Stimulated activated CD4-positive, alpha-beta T cell treated with anti-CD3 and anti-CD28 coated beads, TNF-alpha, amount 100 ng/mL, for 4 hours (primary cell): ENCODE measurements at regions not wholly inside any gene's neighbourhood (a gene's known extent, or its start where the extent isn't known, plus 50 kb on each side); places are given as distances from the start of the nearest gene placed in this dataset.
"Not testable (repeated sequence)": the region's sequence is repeated elsewhere in the genome, so short reads cannot be mapped to it uniquely, and the experiment has no call there.

Source experiments
- DNase-seq, 3 experiments: peaks; one replicate each; pipeline ENCODE4 v3.0.0-alpha.2; 2020; ENCODE audit warnings: low read depth in 3 of 3

DNA sequence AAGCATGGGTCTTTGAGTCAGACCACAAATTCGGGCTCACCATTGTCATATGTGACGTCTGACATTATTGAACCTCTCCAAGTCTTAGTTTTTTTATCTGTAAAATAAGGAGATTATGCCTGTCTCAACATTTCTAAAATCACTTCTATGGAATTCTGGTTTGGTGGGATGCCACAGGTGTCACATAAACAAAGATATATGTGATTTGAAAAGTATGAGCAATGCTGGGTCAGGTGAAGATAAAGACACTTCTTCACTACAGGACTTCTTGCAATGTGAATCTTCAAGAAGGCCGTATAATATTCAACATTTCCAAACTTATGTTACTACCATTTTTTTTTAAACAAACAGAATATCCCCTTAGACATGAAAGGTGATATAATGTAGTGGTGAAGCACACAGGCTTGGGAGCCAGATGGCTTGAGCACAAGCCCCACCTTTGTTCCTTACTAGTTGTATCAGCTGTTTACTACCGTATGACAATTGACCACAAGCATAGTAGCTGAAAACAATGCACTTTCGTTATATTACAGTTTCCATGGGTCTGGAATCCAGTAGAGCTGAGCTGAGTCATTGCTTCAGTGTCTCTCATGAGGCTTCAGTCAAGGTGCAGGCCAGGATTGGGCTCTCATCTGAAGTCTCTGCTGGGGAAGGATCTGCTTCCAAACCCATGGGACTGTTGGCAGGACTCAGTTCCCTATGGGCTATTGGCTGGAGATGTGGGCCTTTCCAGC lies 87.7 kb downstream of the UTP18 start:
- DNase-seq = no peak

DNA sequence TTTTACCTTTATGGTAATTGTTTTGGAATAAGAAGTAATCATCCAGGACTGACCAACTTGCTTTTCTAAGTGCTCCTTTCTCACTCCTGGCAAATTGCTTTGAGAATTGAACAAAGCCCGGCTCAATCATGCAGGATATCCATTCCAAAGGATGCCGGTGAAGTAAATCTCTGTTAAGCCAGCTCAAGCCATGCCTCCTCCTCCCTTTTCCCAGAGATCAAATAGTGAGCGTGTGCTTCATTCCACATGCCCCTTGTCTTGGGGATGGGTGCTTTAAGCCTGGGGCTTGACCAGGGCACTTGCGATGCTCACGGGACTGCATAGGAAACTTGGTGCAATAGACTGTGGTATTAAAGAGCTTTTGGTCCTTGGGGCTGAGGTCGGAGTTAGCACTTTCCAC lies 90.7 kb downstream of the UTP18 start:
- no peak for DNase-seq

DNA sequence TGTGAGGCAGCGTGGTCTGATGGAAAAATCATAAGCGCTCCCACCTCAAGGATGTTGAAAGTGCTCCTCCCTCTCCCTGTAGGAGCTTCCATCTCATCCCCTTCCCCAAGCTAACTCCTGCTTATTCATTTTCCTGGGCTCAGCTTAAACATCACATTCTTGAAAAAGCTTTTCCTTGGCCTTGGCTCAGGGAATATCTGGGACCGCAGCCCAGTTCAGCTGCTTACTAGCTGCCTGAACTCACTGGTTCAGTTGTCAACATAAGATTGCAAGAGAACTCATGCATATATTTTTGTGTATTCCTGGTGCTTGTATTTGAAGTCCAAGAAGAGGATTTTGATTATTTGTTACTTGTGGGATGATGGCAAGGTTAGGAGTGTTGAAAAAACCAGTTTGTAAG lies 91.5 kb downstream of the UTP18 start:
- no peak for DNase-seq

DNA sequence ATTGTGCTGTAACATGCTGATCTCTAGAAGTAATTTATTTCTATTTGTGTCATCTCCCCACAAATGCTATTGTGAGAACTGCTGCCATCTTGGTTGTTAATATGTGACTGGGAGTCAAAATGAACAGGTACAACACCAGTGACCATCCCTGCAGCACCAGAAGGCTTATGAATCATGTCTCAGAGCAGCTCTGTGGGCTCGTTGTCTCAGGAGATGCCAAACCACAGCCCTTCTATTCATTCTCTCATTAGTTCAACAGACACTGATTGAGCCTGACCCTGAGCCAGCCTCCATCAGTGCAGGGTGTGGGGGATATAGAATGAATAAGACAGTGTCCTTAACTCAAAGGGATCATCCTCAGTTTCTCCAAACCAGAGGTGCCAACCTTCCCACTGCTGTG lies 92.5 kb downstream of the UTP18 start:
- no peak for DNase-seq

DNA sequence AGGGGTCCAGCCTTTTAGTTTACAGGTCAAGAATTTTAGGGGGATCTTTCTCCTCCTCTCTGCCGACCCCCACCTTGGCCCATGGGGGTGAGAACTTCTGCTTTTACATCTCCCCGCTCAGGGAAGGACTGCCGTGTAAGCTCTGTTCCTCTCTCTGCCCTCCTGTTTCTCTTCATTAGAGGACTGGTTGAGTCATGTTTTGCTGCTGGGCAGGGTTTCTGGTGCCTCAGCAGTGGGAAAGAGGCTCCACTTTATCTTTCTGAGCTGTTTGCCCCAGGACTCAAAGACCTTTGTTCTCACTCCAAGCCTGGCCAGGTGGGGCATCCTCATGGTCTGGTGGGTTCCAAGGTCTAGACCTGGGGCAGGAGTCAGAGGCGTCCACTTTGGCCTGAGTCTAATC lies 93.0 kb downstream of the UTP18 start:
- no peak for DNase-seq

DNA sequence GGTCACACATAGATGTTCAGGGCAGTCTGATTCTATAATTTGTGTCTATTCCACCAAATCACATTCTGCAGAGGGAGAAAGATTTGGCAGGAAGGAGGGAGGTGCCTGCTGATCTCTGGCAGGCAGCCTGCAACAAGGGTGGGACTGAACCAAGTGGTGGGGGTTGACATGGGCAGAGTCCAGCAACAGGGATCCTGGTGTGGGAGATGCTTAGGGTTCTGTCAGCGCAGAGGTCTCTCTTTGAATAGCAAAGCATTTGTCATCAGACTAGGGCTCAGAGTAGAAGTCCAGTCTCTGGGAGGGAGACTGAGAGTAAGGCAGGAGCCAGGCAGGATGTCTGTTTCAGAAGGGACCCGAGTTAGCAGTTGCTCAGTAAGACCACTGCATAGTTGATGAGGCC lies 94.6 kb downstream of the UTP18 start:
- DNase-seq = no peak

DNA sequence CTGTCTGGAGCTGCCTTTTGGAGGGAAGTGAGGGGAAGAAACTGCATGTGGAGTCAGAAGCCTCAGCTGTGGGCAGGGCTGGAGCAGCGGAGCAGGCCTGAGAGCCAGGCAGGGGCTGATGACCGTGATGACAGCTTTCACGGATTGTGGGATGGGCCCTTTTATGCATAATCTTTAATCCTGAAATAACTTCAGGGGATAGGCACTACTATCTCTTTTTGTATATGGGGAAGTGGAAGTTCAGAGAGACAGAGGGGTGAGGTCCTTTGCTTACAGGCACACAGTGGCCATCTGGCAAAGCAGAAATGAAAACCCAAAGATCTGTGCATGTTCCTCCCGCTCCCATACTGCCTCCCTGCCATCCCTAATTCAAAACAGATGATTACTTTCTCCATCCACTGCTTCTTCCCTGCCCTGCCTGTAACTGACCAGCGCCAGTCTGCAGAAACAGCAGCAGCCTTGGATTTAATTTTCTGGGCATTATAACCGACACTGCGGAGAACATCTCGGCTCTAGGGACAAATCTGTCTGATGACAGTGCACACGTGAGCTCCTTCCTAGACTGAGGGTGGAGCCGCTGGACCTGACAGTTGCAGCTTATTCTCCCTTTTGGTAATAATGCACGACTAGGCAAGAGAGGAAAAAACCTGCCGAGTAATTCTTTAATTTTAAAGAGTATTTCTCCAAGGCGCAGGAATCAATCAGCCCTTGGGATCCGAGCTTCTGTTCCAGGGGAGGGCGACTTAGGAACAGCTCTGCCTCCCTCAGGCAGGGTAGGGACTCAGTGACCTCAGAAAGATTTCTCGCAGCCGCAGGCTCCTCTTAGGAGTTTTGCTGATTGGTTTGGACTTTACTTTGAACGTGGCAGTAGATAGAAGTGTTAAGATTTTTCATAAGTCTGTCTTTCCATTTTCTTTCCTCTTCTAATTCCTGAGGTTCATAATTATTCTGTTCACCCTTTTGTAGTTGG lies 95.4 kb downstream of the UTP18 start:
- no peak for DNase-seq

DNA sequence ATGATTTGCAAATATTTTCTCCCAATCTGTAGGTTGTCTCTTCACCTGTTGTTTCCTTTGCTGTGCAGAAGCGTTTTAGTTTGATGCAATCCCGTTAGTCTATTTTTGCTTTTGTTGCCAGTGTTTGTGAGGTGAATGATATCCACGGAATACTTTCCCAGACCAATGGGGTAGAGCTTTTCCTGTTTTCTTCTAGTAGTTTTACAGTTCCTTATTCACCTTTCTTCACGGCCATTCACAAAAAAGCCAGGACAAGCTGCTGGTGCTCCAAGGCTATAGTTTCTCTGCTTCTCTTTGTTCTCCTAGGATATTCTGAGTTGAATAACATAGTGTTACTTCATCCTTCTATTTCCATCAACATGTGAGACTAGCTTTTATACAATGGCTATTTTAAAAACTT lies 98.7 kb downstream of the UTP18 start:
- no peak for DNase-seq

DNA sequence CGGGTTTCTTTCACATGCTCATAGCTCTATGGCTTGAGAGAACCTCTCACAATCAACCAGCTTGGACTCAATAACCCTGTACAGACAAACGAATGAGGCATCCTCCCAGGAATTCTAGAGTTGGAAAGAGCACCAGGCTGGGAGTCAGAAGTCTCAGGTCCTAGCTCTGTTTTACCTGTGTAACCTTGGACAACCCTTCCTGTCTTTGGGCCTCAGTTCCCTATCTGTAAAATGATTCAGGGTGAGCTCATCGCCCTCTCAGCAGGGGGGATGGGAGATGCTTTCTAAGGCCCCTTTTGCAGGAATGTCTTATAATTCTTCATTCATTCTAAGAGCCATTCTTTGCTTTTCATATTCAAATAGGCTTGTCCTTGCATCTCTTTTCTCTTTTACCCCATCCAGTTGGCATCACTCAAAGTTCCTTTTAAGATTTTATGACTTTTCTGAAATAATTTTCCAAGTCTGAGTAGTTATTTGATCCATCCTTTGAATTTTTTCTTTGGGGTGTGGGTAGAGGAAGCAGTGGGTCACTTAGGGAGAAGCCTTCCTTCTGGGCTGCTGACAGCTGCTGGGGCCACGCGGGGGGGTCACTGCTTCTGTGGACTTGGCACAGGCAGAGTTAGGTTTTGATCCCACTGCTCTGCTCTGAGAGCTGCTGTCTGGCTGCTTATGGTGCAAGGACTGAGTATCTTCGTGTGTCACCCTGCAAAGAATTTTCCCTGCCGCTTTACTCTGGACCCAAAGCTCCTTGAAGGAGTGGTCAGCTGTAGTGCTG lies 102.7 kb downstream of the UTP18 start:
- DNase-seq = no peak

DNA sequence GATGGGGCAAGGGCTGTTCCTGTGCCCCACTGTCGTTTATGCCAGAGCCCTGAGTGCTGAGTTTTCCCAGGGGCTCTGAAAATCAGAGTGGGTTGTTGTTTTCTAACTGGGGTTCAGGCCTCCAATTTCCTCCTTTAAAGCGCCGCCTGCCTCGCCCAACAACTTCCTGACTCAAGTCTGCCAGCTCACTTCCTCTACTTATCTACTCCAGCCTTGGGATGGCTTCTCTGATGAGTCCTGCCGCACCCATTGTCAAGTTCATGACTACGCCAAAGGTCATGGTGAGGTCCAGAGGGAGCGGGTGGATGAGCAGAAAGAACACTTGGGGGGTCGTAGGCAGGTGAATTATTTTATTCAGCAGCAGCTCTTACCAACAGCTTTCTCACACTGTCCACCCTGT lies 104.7 kb downstream of the UTP18 start:
- no peak for DNase-seq

DNA sequence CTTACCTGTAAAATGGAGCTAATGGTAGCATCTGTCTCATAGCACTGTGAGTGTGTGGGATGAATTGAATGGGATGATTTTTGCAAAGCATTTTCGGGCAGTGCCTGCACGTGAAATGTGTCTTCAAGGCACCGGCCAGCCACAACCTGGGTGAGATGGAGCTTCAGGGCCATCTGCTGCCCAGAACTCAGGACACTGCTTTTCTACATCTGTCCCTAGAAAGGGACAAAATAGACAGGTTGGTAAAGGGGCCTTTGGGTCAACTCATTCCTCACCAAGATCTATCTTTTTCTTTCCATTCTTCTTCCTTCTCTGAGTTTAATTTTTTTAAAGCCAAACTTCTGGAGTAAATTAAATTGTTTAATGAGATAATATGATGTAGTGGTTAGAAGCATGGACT lies 106.5 kb downstream of the UTP18 start:
- DNase-seq = no peak

DNA sequence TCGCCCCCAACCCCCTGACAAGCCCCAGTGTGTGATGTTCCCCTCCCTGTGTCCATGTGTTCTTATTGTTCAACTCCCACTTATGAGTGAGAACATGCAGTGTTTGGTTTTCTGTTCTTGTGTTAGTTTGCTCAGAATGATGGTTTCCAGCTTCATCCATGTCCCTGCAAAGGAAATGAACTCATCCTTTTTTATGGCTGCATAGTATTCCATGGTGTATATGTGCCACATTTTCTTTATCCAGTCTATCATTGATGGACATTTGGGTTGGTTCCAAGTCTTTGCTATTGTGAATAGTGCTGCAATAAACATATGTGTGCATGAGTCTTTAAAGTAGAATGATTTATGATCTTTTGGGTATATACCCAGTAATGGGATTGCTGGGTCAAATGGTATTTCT lies 107.5 kb downstream of the UTP18 start:
- not testable (repeated sequence) for DNase-seq

DNA sequence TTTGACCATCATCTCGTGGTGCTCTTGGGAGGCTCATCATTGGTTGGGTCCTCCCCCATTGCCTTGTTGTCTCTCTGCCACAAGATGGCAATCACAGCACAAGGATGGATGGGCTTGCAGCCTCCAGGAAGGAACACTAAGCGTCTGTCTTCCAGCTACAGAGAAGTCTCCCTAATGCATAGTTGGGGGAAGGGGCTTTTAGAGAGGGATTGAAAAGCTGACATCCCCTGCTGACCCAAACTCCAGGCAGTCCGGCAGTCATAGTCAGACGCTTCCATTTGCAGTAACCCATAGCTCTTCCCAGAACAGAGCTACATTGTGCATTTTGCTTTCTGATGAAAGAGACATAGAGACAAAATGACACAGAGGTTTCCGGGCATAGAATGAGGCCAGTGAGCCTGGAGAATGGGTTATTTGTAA lies 111.4 kb downstream of the UTP18 start:
- DNase-seq = peak in 2 of 3 experiments; percentile 24 to 52

DNA sequence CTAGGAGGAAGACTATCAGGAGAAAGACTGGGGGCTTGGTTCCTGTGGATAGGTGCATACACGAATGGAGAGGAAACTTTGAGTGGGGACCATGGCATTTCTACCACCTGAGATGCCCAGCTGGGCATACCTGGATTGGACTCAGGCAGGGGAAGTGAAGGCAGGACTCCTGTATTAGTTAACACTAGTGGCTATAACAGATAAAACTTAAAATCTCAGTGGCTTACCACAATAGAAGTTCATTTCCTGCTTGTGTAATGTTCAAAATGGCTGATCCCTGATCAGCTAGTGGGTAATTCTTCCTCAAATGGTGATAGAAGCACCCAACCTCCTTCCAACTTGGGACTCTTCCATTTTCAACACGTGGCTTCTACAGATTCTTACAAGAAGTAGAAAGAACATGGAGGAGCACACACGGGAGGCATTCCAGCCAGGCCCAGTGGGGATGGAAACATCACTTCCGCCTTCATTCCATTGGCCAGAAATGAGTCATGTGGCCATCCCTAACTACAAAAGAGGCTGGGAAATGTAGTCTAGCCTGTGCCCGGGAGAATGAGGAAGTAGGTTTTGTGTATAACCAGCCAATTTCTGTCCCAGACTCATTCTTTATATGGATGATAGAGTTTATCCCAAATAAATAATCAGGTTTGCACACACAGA lies 112.1 kb downstream of the UTP18 start:
- no peak for DNase-seq

DNA sequence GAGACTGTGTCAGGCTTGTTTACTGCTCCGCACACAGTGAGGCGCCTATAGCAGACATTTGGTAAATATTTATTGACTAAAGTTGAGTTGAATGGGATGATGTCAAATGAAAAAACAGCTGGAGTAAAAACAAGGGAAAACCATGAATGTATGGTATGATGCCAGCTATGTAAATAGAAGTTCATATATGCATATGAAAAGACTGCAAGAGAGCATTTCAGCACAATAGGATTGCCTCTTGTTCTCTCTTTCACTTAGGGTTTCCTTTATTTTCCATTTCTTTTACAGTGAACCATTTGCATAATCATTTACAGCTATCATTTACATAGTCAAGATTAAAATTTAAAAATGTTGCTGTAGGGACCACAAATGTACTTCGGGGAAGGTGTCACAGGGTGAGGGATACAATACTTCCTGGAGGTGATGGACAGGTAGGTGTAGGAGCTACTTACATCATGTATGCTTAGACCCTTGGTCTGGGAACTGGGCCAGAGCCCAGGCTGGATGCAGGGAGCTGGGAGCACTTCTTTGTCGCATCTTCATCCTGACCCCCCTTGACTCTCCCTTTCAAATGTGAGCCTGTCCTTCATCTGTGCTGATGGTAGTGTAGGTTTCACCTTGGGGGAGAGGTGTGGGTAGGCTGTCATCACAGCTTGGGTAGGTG lies 113.3 kb downstream of the UTP18 start:
- DNase-seq = no peak

DNA sequence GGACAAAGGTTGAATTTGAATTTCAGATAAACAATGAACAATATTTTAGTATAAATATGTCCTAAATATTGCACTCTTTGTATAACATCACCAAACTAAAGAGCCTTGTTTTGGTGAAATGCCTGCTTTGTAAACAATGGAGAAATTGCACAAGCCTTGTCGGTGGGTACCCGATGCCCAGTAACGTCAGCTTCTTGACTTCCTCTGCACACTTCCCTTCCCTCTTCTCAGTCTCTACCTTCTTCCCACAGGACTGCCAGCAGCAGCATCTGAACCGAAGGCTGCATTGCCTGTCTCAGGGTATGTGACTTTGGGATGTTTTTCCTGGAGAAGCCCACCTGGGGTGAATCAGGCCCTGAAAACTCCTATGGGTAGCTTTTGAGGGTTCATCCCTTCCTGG lies 113.9 kb downstream of the UTP18 start:
- no peak for DNase-seq

DNA sequence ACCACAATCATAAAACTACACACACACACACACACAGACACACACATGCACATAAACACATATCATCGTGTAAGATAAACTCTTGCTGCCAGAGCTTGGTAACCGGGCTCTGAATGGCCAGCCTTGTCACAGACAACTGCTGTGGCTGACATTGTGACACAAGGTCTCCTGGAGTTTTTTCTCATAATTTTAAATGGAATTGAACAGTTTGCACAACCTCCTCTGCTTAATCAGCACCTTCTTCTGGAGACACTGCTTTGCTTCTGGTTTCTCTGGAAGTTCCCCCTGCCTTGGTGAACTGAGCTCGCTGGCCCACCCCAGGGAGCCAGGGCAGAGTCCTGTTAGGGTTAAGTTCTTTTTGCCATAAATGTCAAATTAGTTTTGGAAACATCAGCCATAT lies 115.4 kb downstream of the UTP18 start:
- no peak for DNase-seq

DNA sequence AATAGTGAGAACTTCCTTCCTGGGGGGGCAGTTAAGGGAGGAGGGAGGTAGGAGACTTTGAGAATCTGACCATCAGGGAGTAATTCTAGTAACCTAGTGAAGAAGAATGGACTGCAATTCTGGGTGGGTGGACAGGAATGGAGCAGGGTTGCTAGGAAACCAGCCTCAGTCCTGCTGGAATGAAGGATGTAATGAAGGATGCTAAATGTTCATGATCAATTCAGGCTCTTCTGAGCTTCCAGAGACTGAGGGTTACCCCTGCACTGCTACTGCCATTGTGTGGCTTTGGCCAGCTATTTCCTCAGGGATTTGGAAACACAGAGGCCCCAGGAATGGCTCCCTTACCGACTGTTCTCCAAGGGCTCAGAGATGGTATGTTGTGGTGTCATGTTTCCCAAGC lies 116.4 kb downstream of the UTP18 start:
- DNase-seq = no peak

DNA sequence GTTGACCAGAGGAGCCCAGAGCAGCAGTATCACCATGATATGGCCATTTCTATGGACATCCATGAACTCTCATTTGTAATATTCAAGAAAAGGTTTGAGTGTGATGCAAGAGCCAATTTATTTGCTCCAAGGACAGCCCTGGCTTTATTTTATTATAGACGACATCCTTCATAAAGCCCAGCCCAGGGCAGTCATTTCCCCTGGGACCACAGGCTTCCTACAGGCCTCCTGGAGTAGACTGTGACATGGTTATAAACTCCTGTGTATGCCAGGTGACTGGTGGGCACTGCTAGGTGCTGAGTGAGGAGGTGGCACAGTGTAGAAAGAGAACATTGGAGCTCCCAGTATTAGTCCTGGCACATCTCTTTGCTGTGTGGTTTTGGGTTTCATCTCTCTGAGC lies 120.9 kb downstream of the UTP18 start:
- no peak for DNase-seq

DNA sequence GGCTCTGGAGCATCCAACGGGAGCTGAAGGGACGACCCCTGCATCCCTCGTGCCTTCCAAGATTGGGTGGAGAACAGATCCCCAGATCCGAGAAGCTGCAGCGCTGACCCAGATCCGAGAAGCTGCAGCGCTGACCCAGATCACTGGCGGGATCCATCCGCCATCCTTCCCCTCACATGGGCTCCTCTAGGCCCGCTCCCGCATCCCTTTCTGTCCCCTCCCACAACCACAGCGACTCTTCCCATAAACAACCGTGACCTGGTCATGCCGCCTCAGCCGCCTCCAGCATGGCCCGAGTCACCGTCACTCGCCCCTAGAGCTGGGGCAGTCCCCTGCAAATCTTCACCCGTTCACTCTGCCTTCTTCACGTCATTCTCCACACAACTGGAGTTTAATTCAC lies 124.9 kb downstream of the UTP18 start:
- no peak for DNase-seq

DNA sequence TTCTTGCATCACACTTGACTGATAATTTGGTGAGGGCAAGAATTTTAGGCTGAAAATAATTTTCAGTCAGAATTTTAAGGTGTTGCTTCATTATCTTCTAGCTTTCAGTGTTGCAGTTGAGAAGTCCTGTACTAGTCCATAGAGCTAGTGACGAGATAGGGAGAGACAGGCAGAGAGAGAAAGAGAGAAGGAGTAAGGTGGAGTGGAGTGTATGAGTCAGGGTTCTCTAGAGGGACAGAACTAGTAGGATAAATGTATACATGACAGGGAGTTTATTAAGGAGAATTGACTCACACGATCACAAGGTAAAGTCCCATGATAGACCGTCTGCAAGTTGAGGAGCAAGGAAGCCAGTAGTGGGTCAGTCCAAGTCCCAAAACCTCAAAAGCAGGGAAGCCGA lies 127.2 kb downstream of the UTP18 start:
- DNase-seq = no peak
